ENCODE measurements at regions not wholly inside any gene's neighbourhood (a gene's known extent, or its start where the extent isn't known, plus 50 kb on each side); places are given as distances from the start of the nearest gene placed in this dataset.
"Not testable (repeated sequence)": the region's sequence is repeated elsewhere in the genome, so short reads cannot be mapped to it uniquely, and the experiment has no call there.

DNA sequence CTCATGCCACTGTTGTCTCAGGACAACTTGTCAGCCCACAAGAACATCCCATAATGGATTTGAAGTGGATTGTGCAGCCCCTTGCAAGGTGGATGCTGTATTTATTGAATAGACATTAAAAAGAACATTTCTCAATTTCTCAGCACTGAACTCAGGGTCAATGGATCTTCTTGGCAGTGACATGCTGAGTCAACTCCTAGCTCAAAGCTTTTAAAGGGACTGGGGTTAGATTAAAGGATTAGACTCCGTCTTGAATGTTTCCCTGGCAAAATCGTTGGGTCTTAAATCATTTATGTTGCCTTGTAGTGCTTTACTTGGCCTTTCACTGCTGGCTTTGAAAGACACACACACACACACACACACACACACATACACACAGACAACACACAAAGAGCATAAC, 221.6 kb upstream of the PBX1 start:
- DNase-seq: no peak

DNA sequence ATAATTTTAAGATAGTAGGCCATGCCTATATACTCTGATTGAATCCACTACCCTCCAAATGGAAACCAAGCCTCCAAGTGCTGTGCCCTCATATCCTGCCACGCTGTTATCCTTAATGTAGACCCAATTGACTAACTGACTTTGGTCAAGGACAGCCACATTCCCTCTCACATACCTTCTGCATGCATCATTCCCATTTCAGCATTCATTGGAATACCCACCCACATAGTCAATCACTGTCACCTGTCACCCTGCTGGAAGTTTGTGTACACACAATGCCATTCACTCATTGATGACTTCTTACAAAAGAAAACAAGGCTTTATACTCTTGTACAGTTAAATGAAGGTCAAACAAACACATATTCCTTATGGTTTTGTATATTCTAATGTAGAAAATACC, 221.1 kb upstream of the PBX1 start:
- DNase-seq: no peak

DNA sequence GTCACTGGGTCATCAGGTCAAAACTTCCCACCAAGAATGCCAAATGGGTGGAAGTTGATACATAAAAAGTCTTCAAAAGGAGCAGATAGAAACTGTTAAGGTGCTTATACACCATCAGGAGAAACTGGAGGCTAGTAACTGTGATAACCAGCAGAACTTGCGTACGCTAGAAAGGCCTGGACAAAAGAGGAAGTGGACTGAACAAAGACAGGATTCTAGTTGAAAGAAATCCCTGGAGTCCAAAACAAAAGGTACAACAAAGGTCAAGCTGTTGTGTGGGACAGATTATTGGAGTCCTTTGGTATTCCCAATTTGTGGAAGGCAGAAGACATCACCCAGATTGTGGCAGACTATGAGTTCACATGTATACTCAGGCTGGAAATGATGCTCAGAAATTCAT, 215.8 kb upstream of the PBX1 start:
- no peak for DNase-seq

GRCh38 chr1:164347980-164348379, 211.0 kb upstream of the PBX1 start:
- DNase-seq: no peak

DNA sequence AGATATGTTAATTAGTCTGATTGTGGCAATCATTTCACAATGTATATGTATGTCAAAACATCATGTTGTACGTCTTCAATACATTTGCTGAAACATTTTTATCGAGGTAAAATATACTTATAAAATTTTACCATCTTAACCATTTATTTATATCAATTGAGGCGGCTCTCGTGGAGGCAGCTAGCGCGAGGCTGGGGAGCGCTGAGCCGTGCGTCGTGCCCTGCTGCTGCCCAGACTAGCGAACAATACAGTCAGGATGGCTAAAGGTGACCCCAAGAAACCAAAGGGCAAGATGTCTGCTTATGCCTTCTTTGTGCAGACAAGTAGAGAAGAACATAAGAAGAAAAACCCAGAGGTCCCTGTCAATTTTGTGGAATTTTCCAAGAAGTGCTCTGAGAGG, 202.5 kb upstream of the PBX1 start:
- no peak for DNase-seq

GRCh38 chr1:164360265-164360664, 198.7 kb upstream of the PBX1 start:
- no peak for DNase-seq

GRCh38 chr1:164361927-164362326, 197.1 kb upstream of the PBX1 start:
- DNase-seq: no peak

DNA sequence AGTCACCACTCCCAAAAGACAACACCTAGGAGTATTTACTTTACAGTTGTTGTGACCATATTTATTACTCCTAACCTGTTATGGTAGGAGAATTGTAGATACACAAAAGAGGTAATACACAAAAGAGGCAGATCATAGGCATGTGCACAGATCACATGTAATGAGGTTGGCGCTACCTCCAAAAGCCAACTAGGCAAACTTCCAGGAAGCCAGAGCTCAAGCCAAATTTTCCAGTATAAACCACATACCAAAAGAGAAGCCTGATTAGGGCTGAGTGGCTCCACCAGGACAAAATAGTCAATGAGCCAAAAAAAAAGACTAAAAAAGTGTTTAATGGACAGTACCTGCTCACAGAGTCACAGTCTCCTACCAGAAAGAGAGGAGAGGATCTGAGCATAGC, 195.0 kb upstream of the PBX1 start:
- DNase-seq: no peak

GRCh38 chr1:164366014-164366413, 193.0 kb upstream of the PBX1 start:
- no peak for DNase-seq

GRCh38 chr1:164369698-164370365, 189.2 kb upstream of the PBX1 start:
- DNase-seq: no peak

- DNase-seq: no peak
Measured at GRCh38 chr1:164380893-164381292, 178.1 kb upstream of the PBX1 start.

DNA sequence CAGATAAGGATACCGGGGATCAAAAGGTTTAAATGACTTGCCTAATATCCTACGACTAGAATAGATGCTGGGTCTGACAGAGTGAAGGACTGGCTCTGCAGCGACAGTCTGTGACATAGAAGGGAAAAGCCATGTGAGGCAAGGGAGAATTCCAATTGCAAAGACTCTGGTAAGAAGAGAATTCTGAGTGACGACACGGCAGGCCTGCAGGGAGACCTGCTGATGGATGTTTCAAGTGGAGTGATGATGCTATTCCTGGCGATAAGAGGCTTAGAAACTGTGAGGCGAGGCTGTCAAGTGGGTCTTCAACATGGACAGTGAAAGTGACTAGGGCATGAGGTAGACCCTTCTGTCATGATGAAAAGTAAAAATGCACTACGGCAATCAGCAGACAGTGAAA, 176.6 kb upstream of the PBX1 start:
- DNase-seq: no peak

GRCh38 chr1:164384262-164384661, 174.7 kb upstream of the PBX1 start:
- DNase-seq: no peak

GRCh38 chr1:164417016-164417704, 141.8 kb upstream of the PBX1 start:
- DNase-seq: no peak

DNA sequence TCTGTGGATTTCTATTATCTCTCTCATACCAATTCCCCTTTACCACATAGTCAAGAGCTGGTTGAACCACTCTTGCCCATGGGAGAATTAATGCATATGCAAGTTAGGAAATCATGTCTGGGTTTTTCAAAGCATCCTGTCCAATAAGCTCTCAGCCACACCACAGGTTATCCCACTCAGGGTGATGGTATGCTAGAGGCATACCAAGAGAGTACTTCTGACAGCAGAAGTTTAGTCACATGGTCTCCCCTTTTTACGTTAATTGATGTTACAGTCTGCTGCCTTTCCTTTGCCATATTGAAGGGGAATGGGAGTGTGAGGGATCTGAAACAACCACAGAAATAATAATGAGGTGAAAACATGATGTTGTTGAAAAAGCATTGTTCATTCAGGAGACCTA, 135.8 kb upstream of the PBX1 start:
- DNase-seq: no peak

DNA sequence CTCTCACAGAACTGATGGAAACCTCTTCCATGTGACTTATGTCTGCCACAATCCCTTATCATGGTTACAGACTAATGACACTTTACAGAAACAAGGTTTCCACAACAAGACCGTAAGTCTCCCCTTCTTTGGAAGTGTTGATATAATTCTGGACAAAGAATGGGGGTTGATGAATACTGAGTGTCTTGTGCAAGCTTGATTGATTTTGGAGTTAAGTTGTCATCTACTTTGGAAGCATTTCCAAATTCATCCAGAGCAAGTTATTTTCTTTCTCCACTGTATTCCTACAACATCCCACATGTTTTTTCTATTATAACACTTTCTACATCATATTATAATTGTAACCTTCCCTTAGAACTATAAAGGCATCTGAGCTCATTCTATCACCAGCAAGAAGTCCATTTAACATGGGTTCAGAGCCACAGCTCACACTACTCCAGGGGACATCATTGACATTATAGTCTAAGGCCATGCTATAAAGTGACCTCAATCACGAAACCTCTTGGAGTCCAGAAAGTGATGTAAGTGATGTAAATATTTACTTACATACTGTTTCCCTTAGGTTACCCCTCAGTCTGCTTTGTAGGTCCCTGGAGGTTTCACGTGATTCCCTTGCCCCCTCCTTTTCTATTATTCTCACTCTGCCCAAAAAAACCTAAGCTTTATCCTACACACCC, 125.7 kb upstream of the PBX1 start:
- no peak for DNase-seq

- DNase-seq: no peak
Measured at GRCh38 chr1:164433818-164434170, 125.2 kb upstream of the PBX1 start.

GRCh38 chr1:164440232-164440631, 118.8 kb upstream of the PBX1 start:
- no peak for DNase-seq

DNA sequence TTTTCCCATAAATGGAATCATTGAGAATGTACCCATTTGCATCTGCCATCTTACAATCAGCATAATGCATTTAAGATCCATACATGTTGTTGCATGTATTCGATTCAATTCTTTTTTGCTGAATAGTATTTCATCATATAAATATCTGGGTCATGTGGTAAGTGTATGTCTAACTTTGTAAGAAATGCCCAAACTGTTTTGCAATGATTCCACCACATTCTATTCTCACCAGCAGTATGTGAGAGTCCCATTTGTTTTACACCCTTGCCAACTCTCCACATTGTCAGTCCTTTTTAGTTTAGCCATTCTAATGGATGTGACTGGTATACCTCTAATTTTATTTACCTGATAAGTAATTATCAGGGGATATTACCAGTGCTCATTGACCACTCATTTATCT, 115.8 kb upstream of the PBX1 start:
- no peak for DNase-seq

DNA sequence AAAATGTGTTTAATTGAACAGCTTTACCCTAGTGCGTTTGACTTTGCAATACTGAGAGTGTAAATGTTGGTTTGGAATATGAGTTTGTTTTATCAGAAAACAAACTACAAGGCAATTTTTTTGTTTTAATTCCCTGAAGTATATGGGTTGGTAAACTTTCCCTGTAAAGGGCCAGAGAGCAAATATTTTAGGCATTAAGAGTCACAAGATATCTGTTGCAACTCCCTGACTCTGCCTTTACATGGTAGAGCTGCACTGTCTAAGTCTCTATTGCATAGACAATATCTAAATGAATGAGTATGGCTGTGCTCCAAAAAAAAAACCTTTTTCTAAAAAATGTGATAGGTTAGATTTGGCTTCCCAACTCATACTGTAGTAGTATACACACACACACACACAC, 115.1 kb upstream of the PBX1 start:
- no peak for DNase-seq

DNA sequence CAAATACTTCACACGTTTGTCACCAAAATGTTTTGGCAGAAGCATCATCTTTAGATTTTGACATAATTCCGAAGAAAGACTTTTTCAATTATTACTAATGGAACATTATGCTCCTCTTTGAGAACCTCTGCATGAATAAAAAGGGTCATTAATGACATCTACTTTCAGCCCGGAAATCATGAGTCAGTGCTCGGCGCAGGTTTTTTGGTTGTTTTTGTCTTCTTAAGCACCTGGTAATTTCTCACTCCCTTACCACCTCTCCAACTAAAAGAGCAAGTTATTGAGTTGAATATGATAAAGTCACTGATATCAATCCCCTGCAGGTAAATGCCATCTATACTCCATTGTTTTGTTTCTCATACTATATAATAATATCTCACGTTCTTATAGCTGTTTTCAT, 113.0 kb upstream of the PBX1 start:
- DNase-seq: no peak

DNA sequence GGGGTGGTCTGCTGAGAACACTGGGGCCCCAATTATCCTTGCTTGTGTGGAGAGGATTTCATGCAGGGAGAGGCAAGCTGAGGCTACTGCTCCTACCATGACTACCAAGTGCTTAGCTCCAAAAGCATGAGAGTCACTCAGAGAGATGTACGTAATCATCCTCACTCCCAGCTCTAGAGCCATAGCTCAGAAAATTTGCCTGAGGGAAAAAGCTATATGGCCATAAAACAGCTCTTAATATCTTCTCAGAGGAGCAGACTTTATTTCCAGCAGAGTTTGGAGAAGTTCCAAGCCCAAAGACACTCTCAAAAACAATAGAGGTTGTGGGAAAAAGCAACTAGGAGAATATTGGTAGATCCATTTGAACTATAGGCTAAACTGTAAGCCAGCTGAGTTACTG, 106.4 kb upstream of the PBX1 start:
- DNase-seq: no peak

DNA sequence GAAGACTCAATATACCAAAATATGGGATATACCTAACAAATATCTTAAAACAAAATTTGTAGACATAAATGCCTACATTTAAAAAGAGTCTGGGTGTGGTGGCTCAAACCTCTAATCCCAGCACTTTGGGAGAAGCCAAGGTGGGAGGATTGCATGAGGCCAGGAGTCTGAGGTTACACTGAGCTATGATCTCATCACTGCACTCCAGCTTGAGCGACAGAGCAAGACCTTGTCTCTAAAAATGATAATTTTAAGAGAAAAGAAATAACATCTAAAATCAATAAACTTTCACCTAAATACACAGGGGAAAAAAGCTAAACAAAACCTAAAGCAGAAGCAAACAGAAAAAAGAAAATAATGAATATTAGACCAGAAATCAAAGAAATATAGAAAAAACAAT, 102.7 kb upstream of the PBX1 start:
- DNase-seq: no peak

GRCh38 chr1:164459176-164459575, 99.8 kb upstream of the PBX1 start:
- DNase-seq: not testable (repeated sequence)

GRCh38 chr1:164466001-164466421, 93.0 kb upstream of the PBX1 start:
- DNase-seq: no peak
